ENCODE measurements at regions not wholly inside any gene's neighbourhood (a gene's known extent, or its start where the extent isn't known, plus 50 kb on each side); places are given as distances from the start of the nearest gene placed in this dataset.

DNA sequence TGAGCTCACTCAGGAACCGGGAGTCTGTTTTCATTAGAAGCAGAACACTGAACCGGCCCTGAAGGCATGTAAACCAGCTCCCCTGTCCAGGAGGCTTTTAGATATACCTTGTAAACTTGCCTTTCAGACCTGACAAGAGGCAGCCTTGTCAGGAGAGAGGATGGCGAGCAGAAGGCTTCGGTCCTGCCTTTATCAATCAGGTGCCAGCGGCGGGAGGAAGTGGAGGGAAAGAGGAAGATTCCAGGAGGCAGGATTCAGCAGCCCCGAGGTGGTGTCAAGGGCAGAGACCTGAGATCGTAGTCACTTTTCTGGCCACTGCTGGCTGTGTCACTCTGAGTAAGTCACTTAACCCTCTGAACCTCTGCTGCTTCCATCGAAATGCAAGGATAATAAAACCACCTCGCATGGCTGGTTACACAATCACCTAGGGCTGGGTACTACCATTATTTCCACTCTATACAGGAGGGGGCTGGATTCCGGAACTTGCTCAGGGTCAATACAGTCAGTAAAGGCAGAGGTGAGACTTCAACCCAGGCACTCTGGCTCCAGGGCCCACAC, 181.0 kb downstream of the CHST1 start:
- in situ Hi-C loops (cut with MboI; ENCODE audit: low pct_unique_long_range_greater_than_20kb, low sequenced_read_pairs), result no loop called here
- DNase-seq, result no peak

DNA sequence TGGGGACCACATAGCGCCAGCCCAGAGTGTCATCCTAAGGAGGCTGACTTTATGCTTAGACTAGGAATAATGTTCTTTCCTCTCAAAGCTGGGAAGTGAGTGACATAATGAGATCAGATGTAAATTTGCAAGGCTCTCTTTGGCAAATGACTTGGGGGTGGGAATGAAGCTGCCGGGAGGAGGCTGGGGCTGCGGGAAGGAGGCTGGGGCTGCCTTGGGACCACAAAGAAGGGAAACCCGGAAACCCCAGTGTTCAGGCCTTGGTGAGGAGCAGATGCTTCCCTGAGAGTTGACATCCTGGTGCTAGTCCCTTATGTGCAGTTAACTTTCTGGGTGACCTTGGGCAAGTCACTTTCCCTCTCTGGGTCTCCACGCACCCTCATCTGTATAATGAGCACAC, 182.0 kb downstream of the CHST1 start:
- no peak for DNase-seq
- in situ Hi-C loops (cut with MboI; ENCODE audit: low pct_unique_long_range_greater_than_20kb, low sequenced_read_pairs), result no loop called here

DNA sequence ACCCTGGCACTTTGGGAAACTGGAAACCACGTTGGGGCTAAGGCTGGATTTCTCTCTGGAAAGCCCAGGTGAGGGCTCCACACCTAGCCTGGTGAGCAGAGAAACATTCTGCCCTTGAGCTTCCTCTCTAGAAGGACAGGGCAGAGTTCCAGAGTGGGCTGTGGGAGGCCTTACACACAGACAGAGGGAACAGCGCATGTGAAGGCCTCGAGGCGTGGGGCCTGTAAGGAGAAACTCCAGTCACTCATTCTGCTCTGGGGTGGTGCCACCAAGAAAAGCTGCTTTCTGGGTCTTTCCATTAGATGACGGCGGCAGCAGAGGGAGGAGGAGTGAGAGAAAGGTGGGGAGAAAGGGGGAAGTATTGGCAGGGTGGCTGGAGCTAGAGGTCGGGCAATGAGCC, 183.1 kb downstream of the CHST1 start:
- in situ Hi-C loops (cut with MboI; ENCODE audit: low pct_unique_long_range_greater_than_20kb, low sequenced_read_pairs), result no loop called here
- DNase-seq, result no peak

DNA sequence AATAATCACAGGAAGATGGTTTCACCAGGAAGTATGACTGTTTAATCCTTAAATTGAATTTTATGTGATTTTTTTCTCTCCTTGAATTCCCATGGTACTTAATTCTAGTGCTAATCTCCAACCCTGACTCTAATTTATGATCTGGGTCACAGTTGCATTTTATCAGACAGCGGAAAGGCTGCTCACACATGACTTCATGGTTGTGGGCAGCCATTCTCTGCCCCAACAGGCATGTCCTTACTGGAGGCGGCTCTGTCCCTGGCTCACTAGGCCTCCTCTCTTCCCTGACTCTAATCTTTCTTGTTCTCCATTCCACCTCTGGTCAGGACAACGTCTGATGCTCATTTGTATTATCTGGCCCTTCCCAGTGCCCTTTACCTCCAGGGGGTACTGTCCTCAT, 184.4 kb downstream of the CHST1 start:
- no peak for DNase-seq
- in situ Hi-C loops (cut with MboI; ENCODE audit: low pct_unique_long_range_greater_than_20kb, low sequenced_read_pairs), result no loop called here

DNA sequence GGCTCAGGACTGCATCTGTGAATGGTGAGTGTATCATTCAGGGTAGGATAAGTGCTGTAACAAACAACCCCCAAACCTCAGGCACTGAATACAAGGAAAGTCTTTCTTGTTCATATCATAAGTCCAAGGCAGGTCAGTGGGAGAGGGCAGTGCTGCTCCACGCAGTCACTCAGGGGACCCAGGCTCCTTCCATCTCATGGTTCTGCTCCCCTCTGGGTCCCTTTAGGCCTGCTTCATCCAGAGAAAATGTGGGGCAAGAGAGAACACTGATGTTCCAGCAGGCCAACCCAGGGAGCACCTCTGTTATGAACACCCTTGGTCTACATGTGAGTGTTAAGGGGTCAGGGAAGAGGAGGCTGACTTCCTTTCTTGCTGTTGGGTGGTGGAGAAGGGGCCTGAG, 187.8 kb downstream of the CHST1 start:
- in situ Hi-C loops (cut with MboI; ENCODE audit: low pct_unique_long_range_greater_than_20kb, low sequenced_read_pairs), result no loop called here
- DNase-seq, result no peak

DNA sequence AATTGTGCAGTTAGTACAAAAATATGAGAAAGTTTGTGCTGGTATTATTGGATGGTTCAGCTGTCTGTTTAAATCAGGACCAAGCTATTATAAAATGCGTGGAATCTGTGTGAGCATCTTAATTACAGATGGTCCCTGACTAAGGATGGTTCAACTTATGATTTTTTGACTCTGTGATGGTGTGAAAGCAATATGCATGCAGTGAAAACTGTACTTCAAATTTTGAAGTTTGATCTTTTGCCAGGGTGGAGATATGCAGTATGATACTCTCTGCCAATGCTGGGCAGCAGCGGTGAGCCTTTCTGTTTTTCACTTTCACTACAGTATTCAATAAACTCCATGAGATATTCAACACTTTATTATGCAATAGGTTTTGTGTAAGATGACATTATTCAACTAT, 189.3 kb downstream of the CHST1 start:
- DNase-seq, result no peak
- in situ Hi-C loops (cut with MboI; ENCODE audit: low pct_unique_long_range_greater_than_20kb, low sequenced_read_pairs), result no loop called here

DNA sequence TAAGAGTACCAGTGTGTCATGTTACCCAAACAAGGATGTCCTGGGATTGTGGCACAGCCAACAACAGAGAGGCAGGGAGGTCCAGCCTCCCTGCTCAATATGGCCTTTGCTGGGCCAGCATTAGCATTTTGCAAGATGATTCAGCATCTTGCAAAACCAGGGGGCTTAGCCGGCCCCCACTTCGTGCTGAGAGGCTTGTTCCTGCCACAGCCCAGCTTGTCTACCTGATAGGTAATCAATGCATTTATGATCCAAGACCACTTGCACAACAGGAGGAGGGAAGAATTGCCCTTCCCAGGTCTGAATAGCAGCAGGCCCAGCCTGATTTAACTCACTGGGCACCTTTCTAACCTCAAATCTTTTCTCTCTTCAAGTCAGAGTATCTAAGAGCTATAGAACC, 189.0 kb upstream of the SYT13 start:
- in situ Hi-C loops (cut with MboI; ENCODE audit: low pct_unique_long_range_greater_than_20kb, low sequenced_read_pairs), result no loop called here

DNA sequence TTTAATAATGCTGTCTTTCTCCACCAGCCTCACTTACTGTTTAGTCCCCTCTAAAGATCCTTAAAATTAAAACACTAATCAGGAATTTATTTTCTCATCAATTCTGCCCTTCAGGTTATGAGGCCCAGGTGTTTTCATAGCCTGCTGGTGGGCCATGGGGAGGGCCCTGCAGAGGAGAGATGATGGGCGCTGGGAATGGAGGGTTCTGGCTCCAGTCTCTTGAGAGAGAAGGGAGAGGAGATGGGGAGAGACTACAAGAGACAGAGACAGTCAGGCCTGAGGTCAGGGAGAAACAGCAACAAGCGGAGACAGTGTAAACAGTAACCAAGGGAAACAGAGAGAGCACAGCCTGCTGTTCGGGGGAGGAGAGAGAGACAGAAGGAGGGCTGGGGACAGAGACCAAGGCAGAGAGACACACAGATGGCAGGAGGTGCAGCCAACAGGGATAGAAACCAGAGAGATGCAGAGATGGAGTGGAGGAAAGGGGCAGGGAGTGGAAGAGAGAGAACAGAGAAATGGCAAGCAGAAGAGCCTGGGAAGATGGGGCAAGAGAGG, 187.3 kb upstream of the SYT13 start:
- no peak for DNase-seq
- in situ Hi-C loops (cut with MboI; ENCODE audit: low pct_unique_long_range_greater_than_20kb, low sequenced_read_pairs), result no loop called here

More for the DNA sequence above, 189.0 kb upstream of the SYT13 start:
- DNase-seq, result no peak

DNA sequence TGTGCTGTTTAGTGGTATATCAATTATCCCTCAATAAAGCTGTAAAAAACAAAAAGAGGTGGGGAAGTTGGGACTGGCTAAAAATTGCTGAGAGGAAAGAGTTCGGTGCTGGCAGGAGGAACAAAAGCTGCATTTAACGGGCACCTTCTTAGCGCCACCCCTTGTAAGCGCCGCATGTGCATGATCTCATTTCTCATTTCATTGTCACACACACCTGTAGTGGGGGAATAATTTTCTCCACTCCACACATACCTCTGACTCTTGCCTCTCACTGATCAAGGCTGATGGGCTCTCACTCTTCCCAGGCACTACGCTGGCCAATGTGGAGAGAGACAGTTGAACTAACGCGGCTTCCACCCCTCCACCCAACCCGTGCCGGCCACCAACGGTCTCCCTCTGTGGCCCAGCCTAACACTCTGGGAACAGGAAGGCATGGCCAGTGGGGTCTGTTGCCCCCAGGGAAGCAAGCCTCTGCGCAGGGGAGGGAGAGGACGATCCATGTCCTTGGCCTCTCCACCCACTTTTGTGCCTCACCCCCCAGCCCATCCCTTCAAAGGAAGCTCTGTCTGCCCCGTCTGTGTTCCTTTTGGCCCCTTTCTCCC, 186.7 kb upstream of the SYT13 start:
- no peak for DNase-seq
- in situ Hi-C loops (cut with MboI; ENCODE audit: low pct_unique_long_range_greater_than_20kb, low sequenced_read_pairs), result no loop called here

DNA sequence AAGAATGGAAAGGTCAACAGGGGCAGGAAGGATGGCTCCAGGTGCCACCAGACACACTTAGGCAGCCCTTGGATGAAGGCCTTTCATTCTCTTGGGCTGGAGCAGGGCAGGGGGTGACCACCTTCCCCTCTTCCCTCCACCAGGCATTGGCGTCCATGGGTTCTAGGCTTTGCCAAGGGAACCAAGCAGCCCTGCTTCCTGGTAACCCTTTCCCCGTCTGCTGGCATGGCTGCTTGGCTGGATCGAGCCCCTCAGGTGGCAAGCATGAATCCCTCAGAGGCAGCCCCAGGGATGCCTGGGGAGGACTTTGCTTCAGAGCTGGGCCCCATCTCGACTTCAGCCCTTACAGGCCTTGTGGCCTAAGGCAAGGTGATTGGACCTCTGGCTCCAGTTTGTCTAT, 185.1 kb upstream of the SYT13 start:
- in situ Hi-C loops (cut with MboI; ENCODE audit: low pct_unique_long_range_greater_than_20kb, low sequenced_read_pairs), result no loop called here
- DNase-seq, result no peak

DNA sequence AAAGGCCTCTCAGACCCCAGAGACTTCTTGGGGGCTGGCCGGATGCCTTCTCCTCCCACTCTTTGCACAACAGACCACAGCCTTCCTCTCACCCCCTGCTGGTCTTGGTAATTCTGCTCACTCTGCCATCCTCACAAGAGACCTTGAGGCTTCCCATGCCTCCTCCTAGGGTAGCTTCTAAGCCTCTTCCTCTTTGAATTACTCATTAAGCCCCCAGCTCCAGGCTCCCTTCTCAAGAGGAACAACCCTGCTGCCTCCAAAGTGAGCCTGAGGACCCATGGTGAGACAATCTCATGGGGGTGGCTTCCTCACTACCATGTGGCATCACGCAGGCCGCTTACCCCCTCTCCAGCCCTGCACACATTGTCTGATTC, 184.6 kb upstream of the SYT13 start:
- in situ Hi-C loops (cut with MboI; ENCODE audit: low pct_unique_long_range_greater_than_20kb, low sequenced_read_pairs), result no loop called here

DNA sequence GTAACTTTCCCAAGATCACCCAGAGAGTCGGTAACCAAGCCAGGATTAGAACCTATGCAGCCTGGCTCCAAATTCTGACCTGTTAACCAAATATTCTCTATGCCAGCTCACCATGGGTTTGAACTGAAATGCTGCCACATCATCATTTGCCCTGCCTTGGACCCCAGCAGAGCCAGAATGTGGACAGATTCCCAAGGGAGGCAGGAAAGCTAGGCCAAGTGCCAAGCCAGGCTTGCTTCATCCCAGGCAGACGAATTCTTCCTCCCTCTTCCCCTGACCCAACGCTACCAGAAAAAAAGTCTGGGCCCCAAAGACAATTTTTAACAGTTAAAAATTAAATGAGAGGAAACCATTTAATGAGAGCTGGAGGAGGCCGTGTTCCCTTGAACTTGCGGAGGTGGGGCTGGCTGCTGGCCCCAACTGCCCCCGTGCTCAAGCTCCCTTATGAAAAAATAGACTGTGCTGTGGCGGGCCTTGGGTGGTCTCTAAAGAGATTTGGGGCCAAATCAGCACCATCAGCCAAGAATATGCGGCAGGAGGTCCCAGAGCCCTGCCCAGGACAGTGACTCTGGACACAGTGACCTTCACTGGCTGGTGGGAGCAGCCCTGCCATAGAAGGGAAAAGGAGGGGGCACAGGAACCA, 184.1 kb upstream of the SYT13 start:
- in situ Hi-C loops (cut with MboI; ENCODE audit: low pct_unique_long_range_greater_than_20kb, low sequenced_read_pairs), result no loop called here

More for the DNA sequence above, 184.6 kb upstream of the SYT13 start:
- DNase-seq, result no peak

DNA sequence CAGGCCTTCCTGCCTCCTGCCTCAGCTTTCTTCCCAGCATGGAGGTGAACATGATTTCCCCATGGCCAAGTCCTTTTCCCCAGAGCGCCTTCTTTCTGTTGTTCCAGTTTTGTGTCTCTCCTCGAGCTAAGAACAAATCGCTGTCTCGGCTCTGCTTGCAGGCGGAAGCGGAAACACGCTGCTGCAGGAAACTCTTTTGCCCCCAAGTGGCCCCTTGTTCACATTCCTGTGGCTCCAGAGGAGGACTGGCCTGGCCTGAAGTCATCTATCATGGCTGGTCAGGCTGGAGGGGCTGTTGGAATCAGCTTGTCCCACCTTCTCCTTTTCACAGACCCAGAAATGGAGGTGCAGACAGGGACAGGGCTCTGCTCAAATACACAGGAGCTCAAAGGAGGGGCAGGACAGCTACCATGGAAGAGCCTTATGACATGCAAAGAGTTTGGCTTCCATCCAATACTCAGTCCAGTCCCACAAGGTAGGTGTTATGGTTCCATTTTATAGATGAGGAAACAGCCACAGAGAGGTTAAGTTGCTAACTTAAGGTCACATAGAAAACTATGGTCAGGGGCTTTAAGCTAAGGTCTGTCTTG, 182.2 kb upstream of the SYT13 start:
- no peak for DNase-seq
- in situ Hi-C loops (cut with MboI; ENCODE audit: low pct_unique_long_range_greater_than_20kb, low sequenced_read_pairs), result no loop called here

More for the DNA sequence above, 184.1 kb upstream of the SYT13 start:
- no peak for DNase-seq

DNA sequence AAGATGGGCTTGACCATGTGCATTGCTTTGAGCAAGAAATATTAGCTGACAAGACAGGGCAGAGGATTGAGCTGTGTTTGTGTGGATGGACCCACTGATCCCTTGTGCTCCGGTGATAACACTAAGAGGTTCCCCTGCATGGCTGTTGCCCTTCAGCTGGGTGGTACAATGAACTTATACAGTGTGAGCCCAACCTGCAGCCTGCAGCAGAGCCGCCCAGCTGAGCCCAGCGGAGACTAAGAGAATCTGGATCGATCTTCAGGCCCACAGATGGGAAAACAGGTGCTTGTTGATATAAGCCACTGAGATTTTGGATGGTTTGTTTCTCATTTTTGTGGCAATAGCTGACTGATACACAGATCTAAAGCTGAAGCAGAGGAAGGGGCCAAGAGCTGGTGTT, 177.4 kb upstream of the SYT13 start:
- in situ Hi-C loops (cut with MboI; ENCODE audit: low pct_unique_long_range_greater_than_20kb, low sequenced_read_pairs), result no loop called here
- DNase-seq, result no peak

DNA sequence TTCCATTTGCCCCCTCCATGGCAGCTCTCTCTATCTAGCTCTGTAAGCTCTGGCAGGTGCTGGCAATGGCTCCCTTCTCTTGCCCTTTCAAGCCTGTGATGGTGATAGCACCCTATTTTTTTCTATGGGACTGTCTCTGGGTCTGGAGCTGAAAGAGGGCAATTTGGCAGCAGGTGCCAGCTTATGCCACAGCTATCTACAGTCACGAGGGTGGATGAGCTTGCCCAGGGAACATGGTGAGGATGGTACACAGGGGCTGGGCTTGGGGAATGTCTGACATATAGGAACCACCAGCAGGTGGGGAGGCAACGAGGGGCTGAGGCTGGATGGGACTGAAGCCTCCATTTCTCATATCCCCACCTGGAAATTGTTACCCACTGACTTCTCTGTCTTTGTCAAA, 175.4 kb upstream of the SYT13 start:
- DNase-seq, result no peak
- in situ Hi-C loops (cut with MboI; ENCODE audit: low pct_unique_long_range_greater_than_20kb, low sequenced_read_pairs), result no loop called here

DNA sequence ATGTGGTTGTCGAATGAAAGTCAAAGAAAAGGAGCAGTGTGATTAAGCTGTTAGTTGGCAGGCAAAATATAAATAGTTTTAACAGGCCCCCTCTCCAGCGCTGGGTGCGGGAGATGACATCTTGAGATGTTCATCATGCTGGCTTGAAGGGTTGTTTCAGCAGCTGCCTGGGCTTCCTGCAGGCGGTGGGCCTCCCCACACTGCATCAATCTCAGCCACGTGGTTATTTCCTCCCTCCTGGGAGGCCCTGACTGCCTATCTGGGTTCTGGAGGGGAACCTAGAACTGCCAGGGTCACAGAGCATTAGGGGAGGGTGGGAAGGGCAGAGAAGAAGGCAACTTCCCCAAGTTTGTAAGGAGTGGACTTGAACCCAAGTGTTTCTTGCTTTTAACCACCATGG, 173.3 kb upstream of the SYT13 start:
- in situ Hi-C loops (cut with MboI; ENCODE audit: low pct_unique_long_range_greater_than_20kb, low sequenced_read_pairs), result no loop called here
- no peak for DNase-seq

DNA sequence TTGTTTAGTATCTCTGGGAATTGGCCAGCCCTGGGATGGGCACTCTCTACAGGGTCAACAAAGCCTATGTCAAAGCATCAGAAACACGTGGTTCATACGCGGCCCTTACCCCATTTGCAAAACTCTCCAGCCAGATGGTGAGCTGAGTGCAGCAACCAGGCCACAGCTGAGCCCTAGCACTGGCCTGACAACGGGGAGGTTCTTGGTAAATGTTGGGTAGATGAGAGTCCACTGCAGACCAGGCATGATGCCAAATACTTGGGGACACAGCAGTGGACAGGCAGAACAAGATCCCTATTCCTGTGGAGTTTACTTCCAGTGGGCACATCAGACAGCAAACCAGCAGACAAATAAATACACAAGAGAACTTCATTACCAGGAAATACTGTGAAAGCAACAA, 172.1 kb upstream of the SYT13 start:
- DNase-seq, result no peak
- in situ Hi-C loops (cut with MboI; ENCODE audit: low pct_unique_long_range_greater_than_20kb, low sequenced_read_pairs), result no loop called here

DNA sequence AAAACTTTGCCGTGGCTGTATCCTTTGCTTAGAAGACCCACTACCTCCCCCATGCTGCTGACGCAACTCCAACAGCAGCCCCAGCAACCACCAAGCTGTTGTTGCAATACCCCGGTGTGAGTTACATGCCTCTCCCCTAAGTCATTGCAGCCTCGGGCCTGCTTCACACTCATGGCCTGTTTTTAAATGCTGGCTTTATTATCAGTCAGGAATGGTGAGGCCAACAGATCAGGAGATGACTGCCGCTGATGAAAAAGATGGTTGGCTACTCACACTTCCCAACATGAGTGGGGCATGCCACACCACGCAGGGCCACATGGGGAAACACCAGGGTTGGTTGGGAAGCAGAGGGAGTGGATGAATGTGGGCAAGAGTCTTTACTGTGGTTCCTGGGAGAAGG, 171.5 kb upstream of the SYT13 start:
- in situ Hi-C loops (cut with MboI; ENCODE audit: low pct_unique_long_range_greater_than_20kb, low sequenced_read_pairs), result no loop called here
- DNase-seq, result no peak

DNA sequence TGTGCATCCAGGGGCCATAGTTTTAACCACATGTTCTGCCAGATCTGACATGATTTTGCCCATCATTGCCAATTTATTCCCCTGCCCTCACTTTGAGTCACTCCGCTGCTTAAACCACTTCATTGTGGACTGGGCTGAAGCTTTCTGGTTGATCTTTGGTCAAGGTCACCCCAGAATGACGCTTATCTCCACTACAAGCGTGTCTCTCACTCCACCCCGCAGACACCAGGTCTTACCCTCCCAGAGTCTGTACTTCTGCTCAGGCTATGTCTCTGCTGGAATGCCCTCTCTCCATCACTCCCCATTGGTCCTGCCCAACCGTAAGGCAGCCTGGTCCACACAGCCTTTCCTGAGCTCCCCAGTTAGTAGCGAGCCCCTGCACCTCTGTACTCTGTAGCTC, 170.5 kb upstream of the SYT13 start:
- in situ Hi-C loops (cut with MboI; ENCODE audit: low pct_unique_long_range_greater_than_20kb, low sequenced_read_pairs), result no loop called here
- DNase-seq, result no peak

DNA sequence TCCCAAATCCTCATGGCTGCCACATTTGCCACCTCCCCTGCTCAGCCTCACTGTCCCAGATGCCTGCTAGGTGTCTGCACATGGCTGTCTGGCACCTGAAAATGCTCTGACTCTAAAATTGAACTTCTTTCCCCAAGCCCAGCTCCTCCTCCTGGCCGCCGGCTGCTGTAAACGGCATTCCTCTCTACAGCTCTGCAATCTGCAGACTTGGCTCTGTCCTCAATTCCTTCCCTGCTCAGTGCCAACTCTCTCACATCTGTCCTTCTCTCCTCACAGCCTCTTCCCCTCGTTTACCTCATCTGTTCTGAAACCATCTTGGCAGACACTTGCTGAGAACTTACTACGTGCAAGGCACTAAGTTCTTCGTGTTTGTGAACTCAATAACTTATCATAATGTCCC, 169.4 kb upstream of the SYT13 start:
- in situ Hi-C loops (cut with MboI; ENCODE audit: low pct_unique_long_range_greater_than_20kb, low sequenced_read_pairs), result no loop called here
- no peak for DNase-seq
